SK-N-MC (cell line): ENCODE measurements at regions not wholly inside any gene's neighbourhood (a gene's known extent, or its start where the extent isn't known, plus 50 kb on each side); places are given as distances from the start of the nearest gene placed in this dataset.

Experiments used
- EZH2 ChIP-seq: fragments of 200-600 bp; sonication (generic); IDR thresholded peaks from one replicate; pipeline ENCODE4 v1.6.1; 2017; ENCODE audit warnings: antibody characterized with exemption
- POLR2AphosphoS5 ChIP-seq: IDR thresholded peaks from 2 replicates; pipeline ENCODE4 v1.6.1; 2012; ENCODE audit warnings: mild to moderate bottlenecking, low read depth, low read length, borderline replicate concordance

DNA sequence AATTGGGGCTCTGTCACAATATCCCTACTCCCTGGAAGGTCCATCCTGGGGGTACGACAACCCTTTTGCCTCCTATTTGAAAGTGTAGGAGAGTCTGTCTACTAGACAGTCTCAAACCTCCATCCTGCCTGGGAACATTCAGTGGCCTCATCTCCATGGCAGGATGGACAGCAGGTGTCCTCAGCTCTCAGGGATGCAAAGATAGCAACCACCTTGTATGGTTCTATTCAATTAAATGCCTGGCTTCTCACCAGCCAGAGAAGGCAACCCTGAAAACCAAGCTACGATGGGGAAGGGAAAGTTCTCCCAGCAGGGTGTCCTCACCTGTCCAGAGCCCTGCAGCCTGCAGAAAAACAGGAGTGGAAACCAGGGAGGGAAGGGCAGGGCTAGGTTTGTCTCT is 164.9 kb downstream of the MIAT start:
- TF ChIP-seq POLR2AphosphoS5, result no peak
- no peak for TF ChIP-seq EZH2
